Caco-2 (cell line): ENCODE measurements at regions not wholly inside any gene's neighbourhood (a gene's known extent, or its start where the extent isn't known, plus 50 kb on each side); places are given as distances from the start of the nearest gene placed in this dataset.

Experiments
- BruUV-seq: library from RNA; stranded (reverse); fragments of 400-500 nt; replicated peaks from 2 replicates; lab custom pipeline; 2021; lab: Mats Ljungman, UMichigan
- CTCF ChIA-PET: fragments of 300-600 bp; sonication (Branson Sonifier 250); formaldehyde crosslinking; loops from one replicate; lab custom pipeline; 2022; ENCODE audit warnings: antibody characterized with exemption; lab: Charles Lee
- POLR2A ChIA-PET: fragments of 300-600 bp; sonication (Branson Sonifier 250); formaldehyde crosslinking; loops from one replicate; lab custom pipeline; 2022; ENCODE audit warnings: antibody characterized with exemption; lab: Charles Lee
- DNase-seq, 2 experiments: peaks; one replicate each; pipeline versions ENCODE4 v3.0.0 to v3.0.0-alpha.2; 2020 to 2022
- H3K27me3 ChIP-seq: replicated peaks from 2 replicates; pipeline ENCODE4 v1.6.0; 2011; ENCODE audit warnings: low read length; ENCODE audit not compliant: control insufficient read depth, insufficient read depth
- H3K36me3 ChIP-seq: 2 replicates; pipeline ENCODE4 v1.5.1; 2011; ENCODE audit warnings: low read length; ENCODE audit not compliant: control insufficient read depth, insufficient read depth
- H3K4me1 ChIP-seq: fragments of 250-450 bp; sonication (Bioruptor Pico); 2 replicates; pipeline ENCODE4 v1.5.1; 2020; ENCODE audit warnings: mild to moderate bottlenecking
- H3K4me3 ChIP-seq: 2 replicates; pipeline ENCODE4 v1.5.1; 2011; ENCODE audit warnings: low read depth, mild to moderate bottlenecking, control low read depth, low read length
- H3K9me3 ChIP-seq: fragments of 250-450 bp; sonication (Bioruptor Pico); 2 replicates; pipeline ENCODE4 v1.5.1; 2020; ENCODE audit warnings: mild to moderate bottlenecking, moderate library complexity
- H3K27ac Mint-ChIP-seq: one replicate; pipeline ENCODE4 v1.8.0; 2022; ENCODE audit warnings: mixed read lengths; ENCODE audit not compliant: unreplicated experiment
- H3K27me3 Mint-ChIP-seq: one replicate; pipeline ENCODE4 v1.8.0; 2022; ENCODE audit warnings: mixed read lengths; ENCODE audit not compliant: insufficient read depth, unreplicated experiment
- H3K36me3 Mint-ChIP-seq: one replicate; pipeline ENCODE4 v1.8.0; 2022; ENCODE audit warnings: mild to moderate bottlenecking, mixed read lengths; ENCODE audit not compliant: insufficient read depth, unreplicated experiment
- H3K4me1 Mint-ChIP-seq: one replicate; pipeline ENCODE4 v1.8.0; 2022; ENCODE audit warnings: low read depth, mixed read lengths; ENCODE audit not compliant: unreplicated experiment
- H3K4me3 Mint-ChIP-seq: one replicate; pipeline ENCODE4 v1.8.0; 2022; ENCODE audit warnings: mild to moderate bottlenecking, moderate library complexity, mixed read lengths; ENCODE audit not compliant: unreplicated experiment
- H3K9me3 Mint-ChIP-seq: one replicate; pipeline ENCODE4 v1.8.0; 2022; ENCODE audit warnings: mixed read lengths; ENCODE audit not compliant: unreplicated experiment
- CTCF ChIP-seq, 2 experiments: fragments of 200-600 bp in 1 of 2; IDR thresholded peaks; 1 replicate in 1 of 2; 2 replicates in 1 of 2; pipeline versions ENCODE4 v1.5.1 to v1.8.0; 2011 to 2022; ENCODE audit warnings: antibody characterized with exemption in 1 of 2, control low read depth in 1 of 2, inconsistent platforms in 1 of 2, low read depth in 1 of 2, low read length in 1 of 2, mild to moderate bottlenecking in 1 of 2, moderate library complexity in 1 of 2; ENCODE audit not compliant: insufficient read depth in 1 of 2, severe bottlenecking in 1 of 2, unreplicated experiment in 1 of 2
- intact Hi-C: fragments of 100-400 bp; cut with micrococcal nuclease; formaldehyde crosslinking; loops from one replicate; pipeline ENCODE4 v1.10.0; 2022; ENCODE audit not compliant: unreplicated experiment

- H3K27me3 ChIP-seq = no peaks in the 10 kb centered on the region
- H3K4me1 ChIP-seq = peaks cover 50% of the 10 kb centered on the region
- DNase-seq = no peak
- H3K36me3 ChIP-seq = no peaks in the 10 kb centered on the region
- POLR2A ChIA-PET = no interaction called here
- TF ChIP-seq CTCF (IDR thresholded peaks at IDR 0.05; ENCODE audit: insufficient read depth in 1 of 2, low read depth in 1 of 2, low read length in 1 of 2, severe bottlenecking in 1 of 2, unreplicated experiment in 1 of 2) = no peak
- no peaks in the 10 kb centered on the region for H3K9me3 ChIP-seq
- BruUV-seq = no TSS peak
- H3K27ac Mint-ChIP-seq = no peak overlapping the region
- no peaks in the 10 kb centered on the region for H3K36me3 Mint-ChIP-seq
- H3K4me3 ChIP-seq = no peak overlapping the region
- H3K27me3 Mint-ChIP-seq = no peaks in the 10 kb centered on the region
- peaks cover 22% of the 10 kb centered on the region for H3K4me1 Mint-ChIP-seq
- H3K9me3 Mint-ChIP-seq = no peaks in the 10 kb centered on the region
- CTCF ChIA-PET = no interaction called here
- H3K4me3 Mint-ChIP-seq = no peak overlapping the region
- intact Hi-C loops = loop anchor here (1.0 to 2.0 kb wide), 3 partner anchors 16 to 152 kb away; partner anchors contain the start of gene PLS3
Measured at GRCh38 chrX:115408771-115409400, 119.4 kb downstream of the LUZP4 start.

- no peak for TF ChIP-seq CTCF (IDR thresholded peaks at IDR 0.05; ENCODE audit: insufficient read depth in 1 of 2, low read depth in 1 of 2, low read length in 1 of 2, severe bottlenecking in 1 of 2, unreplicated experiment in 1 of 2)
- Mint-ChIP-seq H3K4me3 (no peak overlapping the region), H3K4me1 (peaks cover 22% of the 10 kb centered on the region), H3K36me3 (no peaks in the 10 kb centered on the region), H3K27me3 (no peaks in the 10 kb centered on the region), H3K27ac (no peak overlapping the region), H3K9me3 (no peaks in the 10 kb centered on the region)
- H3K4me3 ChIP-seq = no peak overlapping the region
- H3K36me3 ChIP-seq = no peaks in the 10 kb centered on the region
- no peaks in the 10 kb centered on the region for H3K27me3 ChIP-seq
- intact Hi-C loops = loop anchor here (1.0 to 2.0 kb wide), 3 partner anchors 16 to 151 kb away; partner anchors contain the start of gene PLS3
- BruUV-seq = no TSS peak
- H3K4me1 ChIP-seq = peaks cover 50% of the 10 kb centered on the region
- POLR2A ChIA-PET = no interaction called here
- CTCF ChIA-PET = no interaction called here
- DNase-seq = no peak
- H3K9me3 ChIP-seq = no peaks in the 10 kb centered on the region
Measured at GRCh38 chrX:115409551-115409950, 120.0 kb downstream of the LUZP4 start.

GRCh38 chrX:115410731-115411428 is 121.4 kb downstream of the LUZP4 start:
- H3K9me3 ChIP-seq = no peaks in the 10 kb centered on the region
- no peak overlapping the region for H3K27ac Mint-ChIP-seq
- no peaks in the 10 kb centered on the region for H3K9me3 Mint-ChIP-seq
- no peaks in the 10 kb centered on the region for H3K36me3 Mint-ChIP-seq
- H3K36me3 ChIP-seq = no peaks in the 10 kb centered on the region
- no peaks in the 10 kb centered on the region for H3K27me3 Mint-ChIP-seq
- H3K27me3 ChIP-seq = no peaks in the 10 kb centered on the region
- TF ChIP-seq CTCF (IDR thresholded peaks at IDR 0.05; ENCODE audit: insufficient read depth in 1 of 2, low read depth in 1 of 2, low read length in 1 of 2, severe bottlenecking in 1 of 2, unreplicated experiment in 1 of 2) = no peak
- CTCF ChIA-PET = no interaction called here
- intact Hi-C loops = no loop called here
- POLR2A ChIA-PET = no interaction called here
- no peak overlapping the region for H3K4me3 ChIP-seq
- peaks cover 50% of the 10 kb centered on the region for H3K4me1 ChIP-seq
- peaks cover 20% of the 10 kb centered on the region for H3K4me1 Mint-ChIP-seq
- no peak for DNase-seq
- no TSS peak for BruUV-seq
- no peak overlapping the region for H3K4me3 Mint-ChIP-seq
